Activated CD4-positive, alpha-beta T cell treated with anti-CD3 and anti-CD28 coated beads, Interleukin-2, Interleukin-4, amounts not matched to agents 100 ng/mL and 50 ng/mL, durations not matched to agents 16 hours and 8 hours (primary cell): ENCODE measurements at regions not wholly inside any gene's neighbourhood (a gene's known extent, or its start where the extent isn't known, plus 50 kb on each side); places are given as distances from the start of the nearest gene placed in this dataset.

Source experiments
- DNase-seq: peaks from one replicate; pipeline ENCODE4 v3.0.0-alpha.2; 2020; ENCODE audit warnings: low spot score

DNA sequence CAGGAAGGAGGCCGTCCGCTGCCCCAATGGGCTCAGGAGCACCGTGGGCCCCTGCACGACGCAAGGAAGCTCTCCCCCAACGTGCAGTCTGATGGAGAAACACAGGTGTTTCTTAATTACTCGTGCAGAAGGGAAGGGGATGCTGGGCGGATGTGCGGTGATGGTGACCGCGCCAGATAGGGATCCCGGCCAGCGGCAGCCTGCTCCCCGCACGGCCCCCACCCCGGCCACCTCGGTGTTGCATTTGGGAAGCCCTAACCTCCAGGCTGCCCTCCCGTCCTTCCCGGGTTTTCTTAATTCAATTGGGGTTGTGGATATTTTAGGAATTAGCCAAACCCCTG lies 254.4 kb downstream of the ZNF536 start:
- DNase-seq, result no peak

DNA sequence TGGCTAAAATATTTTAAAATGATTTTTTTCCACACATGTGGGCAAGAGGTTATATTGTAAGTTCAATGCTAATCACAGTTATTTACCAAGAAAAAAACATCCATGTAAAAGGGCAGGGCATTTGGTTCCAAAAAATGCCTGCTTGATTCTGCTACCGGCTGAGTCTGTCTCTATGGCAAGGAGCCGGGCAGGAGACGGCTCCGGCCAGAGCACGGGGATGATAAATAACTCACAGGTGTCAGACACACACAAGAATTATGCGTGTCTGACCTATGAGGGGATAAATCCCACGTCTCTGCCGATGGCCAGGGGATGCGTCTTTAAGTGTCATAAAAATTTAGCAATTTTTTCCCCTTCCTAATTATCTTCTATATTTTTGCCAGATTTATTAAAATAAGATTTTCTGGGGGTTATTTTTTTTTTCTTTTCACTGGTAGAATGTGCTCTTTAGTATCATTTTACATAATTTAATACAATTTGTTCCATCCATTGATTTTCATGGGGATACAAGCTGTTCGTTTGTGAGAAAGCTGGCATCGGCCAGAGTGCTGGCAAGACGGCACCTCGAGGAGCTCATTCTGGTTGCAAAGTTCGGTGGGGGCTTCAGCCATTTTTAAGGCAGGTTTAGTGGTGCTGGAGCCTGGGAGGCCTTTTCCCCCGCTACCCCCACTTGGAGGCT lies 253.9 kb downstream of the ZNF536 start:
- DNase-seq, result no peak

DNA sequence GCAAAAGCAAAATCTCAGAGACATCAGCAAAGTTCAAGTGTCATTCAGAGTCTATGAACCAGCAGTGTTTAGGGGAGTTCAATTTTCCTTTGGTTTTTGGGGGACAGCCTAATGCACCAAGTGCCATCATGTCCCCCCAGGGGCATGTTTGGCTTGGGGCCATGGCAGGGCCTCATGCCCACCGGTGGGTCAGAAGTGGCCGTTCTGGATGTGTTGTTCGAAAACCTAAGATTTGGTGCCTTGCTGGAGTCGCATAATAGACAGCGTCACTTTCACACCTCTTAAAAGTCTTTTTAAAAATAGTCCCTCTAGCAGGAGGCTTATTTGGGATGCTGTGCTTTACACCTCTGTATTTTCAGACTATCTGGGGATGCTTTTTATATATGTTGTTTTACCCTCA lies 250.1 kb downstream of the ZNF536 start:
- no peak for DNase-seq

DNA sequence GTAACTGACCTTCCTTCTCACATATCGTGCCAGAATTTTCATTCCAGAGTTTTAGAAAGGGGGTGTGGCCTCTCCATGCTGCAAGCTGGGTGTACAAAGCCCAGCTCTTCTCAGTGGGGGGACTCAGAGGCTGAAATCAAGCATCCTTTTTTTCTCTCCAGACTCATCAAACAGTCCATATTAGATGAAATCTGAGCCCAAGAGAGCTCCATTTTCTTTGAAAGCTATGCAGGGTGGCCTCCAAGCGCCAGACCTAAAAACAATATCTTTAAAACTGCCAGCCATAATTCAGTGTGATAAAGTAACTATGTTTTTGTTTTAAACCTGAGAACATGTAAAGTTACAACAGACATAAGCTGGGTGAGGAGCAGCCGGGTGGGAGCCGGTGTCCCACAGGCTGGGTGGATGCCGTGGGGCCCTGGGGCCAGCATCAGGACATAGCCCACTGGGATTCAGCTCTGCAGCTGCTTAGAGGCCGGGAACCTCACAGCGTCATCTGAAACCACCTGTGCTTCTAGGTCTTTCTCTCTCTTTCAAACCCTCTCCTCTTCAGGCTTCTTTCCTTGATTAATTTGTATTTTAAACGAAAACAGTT lies 249.2 kb downstream of the ZNF536 start:
- DNase-seq, result no peak

DNA sequence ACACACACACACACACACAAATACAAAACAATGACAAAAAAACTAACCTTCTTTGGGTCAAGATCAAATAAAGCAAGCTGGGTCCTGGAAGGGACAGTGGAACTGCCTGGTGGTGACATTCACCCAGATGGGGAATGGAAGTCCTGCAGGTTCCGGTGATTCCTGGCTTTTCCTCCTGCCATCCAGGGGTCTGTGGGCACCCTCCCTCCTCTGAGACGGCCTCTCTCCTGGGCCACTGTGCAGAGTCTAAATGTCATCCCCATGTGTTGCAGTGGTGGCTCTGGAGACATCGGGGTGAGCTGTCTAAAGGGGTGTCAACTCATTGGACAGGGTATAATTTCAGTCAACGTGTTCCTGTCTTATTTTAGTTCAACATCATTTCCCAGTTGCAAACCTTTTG lies 248.2 kb downstream of the ZNF536 start:
- DNase-seq, result no peak

DNA sequence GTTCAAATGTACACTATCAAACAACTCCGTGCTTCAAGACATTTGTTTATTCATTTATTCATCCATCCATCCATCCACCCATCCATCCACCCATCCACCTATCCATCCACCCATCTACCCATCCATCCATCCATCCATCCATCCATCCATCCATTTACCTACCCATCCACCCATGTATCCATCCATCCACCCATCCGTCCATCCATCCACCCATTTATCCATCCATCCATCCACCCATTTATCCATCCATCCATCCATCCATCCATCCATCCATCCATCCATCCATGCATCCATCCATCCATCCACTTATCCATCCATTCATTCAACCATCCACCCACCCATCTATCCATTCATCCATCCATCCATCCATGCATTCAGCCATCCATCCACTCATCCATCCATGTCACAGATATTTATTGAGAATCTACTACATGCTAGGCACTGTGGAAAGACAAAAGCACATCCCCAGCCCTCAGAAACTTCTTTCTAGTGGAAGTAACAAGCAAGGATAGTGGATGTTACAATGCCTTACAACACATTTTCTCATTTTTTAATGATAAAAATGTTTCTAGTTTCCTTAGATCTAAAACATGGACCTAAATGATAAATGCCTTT lies 237.6 kb downstream of the ZNF536 start:
- no peak for DNase-seq

DNA sequence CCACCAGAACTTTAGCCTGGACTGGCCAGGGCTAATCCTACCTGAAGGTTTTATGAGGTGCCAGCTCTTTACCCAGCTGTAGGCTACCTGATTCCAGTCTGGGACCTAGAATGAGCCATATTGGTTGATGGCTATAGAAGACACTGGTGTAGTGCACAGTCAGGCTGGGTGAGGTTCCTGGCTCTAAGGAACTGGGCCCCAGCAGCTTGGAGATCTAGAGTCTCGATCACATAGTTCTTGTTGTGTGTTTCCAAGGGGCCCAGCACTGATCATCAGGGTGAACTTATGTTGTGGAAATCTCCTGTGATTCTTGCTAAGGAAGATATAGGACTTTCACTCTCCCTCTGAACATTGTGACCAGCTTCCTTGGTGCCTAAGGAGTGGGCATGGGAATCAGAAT lies 236.3 kb downstream of the ZNF536 start:
- no peak for DNase-seq
